ENCODE measurements at regions not wholly inside any gene's neighbourhood (a gene's known extent, or its start where the extent isn't known, plus 50 kb on each side); places are given as distances from the start of the nearest gene placed in this dataset.

- no peak overlapping the region for H3K27ac ChIP-seq (ENCODE audit: low read depth, low read length)
- no peaks in the 10 kb centered on the region for H3K27me3 ChIP-seq (ENCODE audit: insufficient read depth, low read length)
- no peaks in the 10 kb centered on the region for H3K4me1 ChIP-seq (ENCODE audit: insufficient read depth, low read length)
- H3K4me3 ChIP-seq (ENCODE audit: insufficient read depth, low read depth, low read length), result no peak overlapping the region
- H3K27ac Mint-ChIP-seq (ENCODE audit: unreplicated experiment), result no peak overlapping the region
- peaks cover 2% of the 10 kb centered on the region for H3K4me1 Mint-ChIP-seq (ENCODE audit: low read depth, unreplicated experiment)
- H3K9ac ChIP-seq (ENCODE audit: low read length), result no peak overlapping the region
- H3K36me3 Mint-ChIP-seq (ENCODE audit: low read depth, unreplicated experiment), result no peaks in the 10 kb centered on the region
- DNase-seq (ENCODE audit: low read depth), result no peak
- H3K9me3 Mint-ChIP-seq (ENCODE audit: unreplicated experiment), result peaks cover 3% of the 10 kb centered on the region
- no peak for TF ChIP-seq EZH2 (IDR thresholded peaks at IDR 0.05; ENCODE audit: insufficient read depth, low read length)
- TF ChIP-seq, protein P1, sequence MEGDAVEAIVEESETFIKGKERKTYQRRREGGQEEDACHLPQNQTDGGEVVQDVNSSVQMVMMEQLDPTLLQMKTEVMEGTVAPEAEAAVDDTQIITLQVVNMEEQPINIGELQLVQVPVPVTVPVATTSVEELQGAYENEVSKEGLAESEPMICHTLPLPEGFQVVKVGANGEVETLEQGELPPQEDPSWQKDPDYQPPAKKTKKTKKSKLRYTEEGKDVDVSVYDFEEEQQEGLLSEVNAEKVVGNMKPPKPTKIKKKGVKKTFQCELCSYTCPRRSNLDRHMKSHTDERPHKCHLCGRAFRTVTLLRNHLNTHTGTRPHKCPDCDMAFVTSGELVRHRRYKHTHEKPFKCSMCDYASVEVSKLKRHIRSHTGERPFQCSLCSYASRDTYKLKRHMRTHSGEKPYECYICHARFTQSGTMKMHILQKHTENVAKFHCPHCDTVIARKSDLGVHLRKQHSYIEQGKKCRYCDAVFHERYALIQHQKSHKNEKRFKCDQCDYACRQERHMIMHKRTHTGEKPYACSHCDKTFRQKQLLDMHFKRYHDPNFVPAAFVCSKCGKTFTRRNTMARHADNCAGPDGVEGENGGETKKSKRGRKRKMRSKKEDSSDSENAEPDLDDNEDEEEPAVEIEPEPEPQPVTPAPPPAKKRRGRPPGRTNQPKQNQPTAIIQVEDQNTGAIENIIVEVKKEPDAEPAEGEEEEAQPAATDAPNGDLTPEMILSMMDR (IDR thresholded peaks at IDR 0.05; ENCODE audit: insufficient read depth, low read depth, low read length), result no peak
- H3K36me3 ChIP-seq (ENCODE audit: insufficient read depth, low read length), result no peaks in the 10 kb centered on the region
- no peak overlapping the region for H3K4me2 ChIP-seq (ENCODE audit: low read length)
- no peaks in the 10 kb centered on the region for H3K79me2 ChIP-seq (ENCODE audit: insufficient read depth, low read length)
- H2AFZ ChIP-seq (ENCODE audit: low read depth, low read length), result no peak overlapping the region
- FAIRE-seq, result no peak
- no peaks in the 10 kb centered on the region for H3K9me3 ChIP-seq (ENCODE audit: insufficient read depth, low read depth, low read length)
- no peak overlapping the region for H3K4me3 Mint-ChIP-seq (ENCODE audit: unreplicated experiment)
- no peaks in the 10 kb centered on the region for H3K27me3 Mint-ChIP-seq (ENCODE audit: low read depth, unreplicated experiment)
- H4K20me1 ChIP-seq (ENCODE audit: insufficient read depth, low read length), result no peaks in the 10 kb centered on the region
Observed at GRCh38 chr12:24073170-24073810, 123.8 kb upstream of the SOX5 start.

DNA sequence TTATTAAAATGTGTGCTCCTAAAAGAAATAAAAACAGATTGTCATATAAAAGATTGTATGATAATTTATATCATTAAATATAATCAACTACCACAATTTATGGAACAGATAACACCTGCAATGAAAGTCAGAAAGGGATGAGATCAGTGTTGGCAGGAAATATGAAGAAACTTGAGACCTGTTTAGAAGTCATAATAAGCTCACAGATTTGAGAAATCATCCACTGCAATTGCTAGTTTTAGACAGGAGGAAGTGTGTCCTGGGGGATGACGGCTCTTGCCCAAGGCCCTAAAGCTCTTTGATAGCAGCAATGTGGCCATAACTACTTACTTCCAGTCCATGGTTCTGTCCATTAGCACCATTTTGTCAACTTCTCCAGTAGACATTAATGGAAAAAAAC is 122.8 kb upstream of the SOX5 start:
- H3K9me3 Mint-ChIP-seq (ENCODE audit: unreplicated experiment), result peaks cover 3% of the 10 kb centered on the region
- H3K9me3 ChIP-seq (ENCODE audit: insufficient read depth, low read depth, low read length), result no peaks in the 10 kb centered on the region
- TF ChIP-seq, protein P1 (IDR thresholded peaks at IDR 0.05; ENCODE audit: insufficient read depth, low read depth, low read length), result no peak
- TF ChIP-seq EZH2 (IDR thresholded peaks at IDR 0.05; ENCODE audit: insufficient read depth, low read length), result no peak
- DNase-seq (ENCODE audit: low read depth), result no peak
- no peak overlapping the region for H3K4me2 ChIP-seq (ENCODE audit: low read length)
- no peak for FAIRE-seq
- H3K9ac ChIP-seq (ENCODE audit: low read length), result no peak overlapping the region
- no peak overlapping the region for H3K27ac Mint-ChIP-seq (ENCODE audit: unreplicated experiment)
- H3K4me1 ChIP-seq (ENCODE audit: insufficient read depth, low read length), result peaks cover under 1% of the 10 kb centered on the region
- H3K27me3 Mint-ChIP-seq (ENCODE audit: low read depth, unreplicated experiment), result no peaks in the 10 kb centered on the region
- no peaks in the 10 kb centered on the region for H4K20me1 ChIP-seq (ENCODE audit: insufficient read depth, low read length)
- no peaks in the 10 kb centered on the region for H3K27me3 ChIP-seq (ENCODE audit: insufficient read depth, low read length)
- peaks cover 2% of the 10 kb centered on the region for H3K4me1 Mint-ChIP-seq (ENCODE audit: low read depth, unreplicated experiment)
- no peak overlapping the region for H3K4me3 ChIP-seq (ENCODE audit: insufficient read depth, low read depth, low read length)
- H3K79me2 ChIP-seq (ENCODE audit: insufficient read depth, low read length), result no peaks in the 10 kb centered on the region
- H3K4me3 Mint-ChIP-seq (ENCODE audit: unreplicated experiment), result no peak overlapping the region
- H3K36me3 Mint-ChIP-seq (ENCODE audit: low read depth, unreplicated experiment), result no peaks in the 10 kb centered on the region
- H3K27ac ChIP-seq (ENCODE audit: low read depth, low read length), result no peak overlapping the region
- no peaks in the 10 kb centered on the region for H3K36me3 ChIP-seq (ENCODE audit: insufficient read depth, low read length)
- no peak overlapping the region for H2AFZ ChIP-seq (ENCODE audit: low read depth, low read length)

GRCh38 chr12:24071842-24072241 is 122.4 kb upstream of the SOX5 start:
- Histone ChIP-seq H3K36me3 (ENCODE audit: insufficient read depth, low read length) (no peaks in the 10 kb centered on the region), H3K9ac (ENCODE audit: low read length) (no peak overlapping the region), H2AFZ (ENCODE audit: low read depth, low read length) (no peak overlapping the region), H3K79me2 (ENCODE audit: insufficient read depth, low read length) (no peaks in the 10 kb centered on the region), H3K27me3 (ENCODE audit: insufficient read depth, low read length) (no peaks in the 10 kb centered on the region), H3K4me3 (ENCODE audit: insufficient read depth, low read depth, low read length) (no peak overlapping the region), H3K4me2 (ENCODE audit: low read length) (no peak overlapping the region), H3K27ac (ENCODE audit: low read depth, low read length) (no peak overlapping the region), H3K9me3 (ENCODE audit: insufficient read depth, low read depth, low read length) (no peaks in the 10 kb centered on the region), H4K20me1 (ENCODE audit: insufficient read depth, low read length) (no peaks in the 10 kb centered on the region), H3K4me1 (ENCODE audit: insufficient read depth, low read length) (peaks cover 6% of the 10 kb centered on the region)
- no peaks in the 10 kb centered on the region for H3K27me3 Mint-ChIP-seq (ENCODE audit: low read depth, unreplicated experiment)
- peaks cover 6% of the 10 kb centered on the region for H3K4me1 Mint-ChIP-seq (ENCODE audit: low read depth, unreplicated experiment)
- no peak for FAIRE-seq
- DNase-seq (ENCODE audit: low read depth), result no peak
- H3K27ac Mint-ChIP-seq (ENCODE audit: unreplicated experiment), result no peak overlapping the region
- no peak overlapping the region for H3K4me3 Mint-ChIP-seq (ENCODE audit: unreplicated experiment)
- H3K36me3 Mint-ChIP-seq (ENCODE audit: low read depth, unreplicated experiment), result no peaks in the 10 kb centered on the region
- peaks cover 3% of the 10 kb centered on the region for H3K9me3 Mint-ChIP-seq (ENCODE audit: unreplicated experiment)
- TF ChIP-seq EZH2 (IDR thresholded peaks at IDR 0.05; ENCODE audit: insufficient read depth, low read length), result no peak
- TF ChIP-seq, protein P1 (IDR thresholded peaks at IDR 0.05; ENCODE audit: insufficient read depth, low read depth, low read length), result no peak
